ENCODE measurements at regions not wholly inside any gene's neighbourhood (a gene's known extent, or its start where the extent isn't known, plus 50 kb on each side); places are given as distances from the start of the nearest gene placed in this dataset.

DNA sequence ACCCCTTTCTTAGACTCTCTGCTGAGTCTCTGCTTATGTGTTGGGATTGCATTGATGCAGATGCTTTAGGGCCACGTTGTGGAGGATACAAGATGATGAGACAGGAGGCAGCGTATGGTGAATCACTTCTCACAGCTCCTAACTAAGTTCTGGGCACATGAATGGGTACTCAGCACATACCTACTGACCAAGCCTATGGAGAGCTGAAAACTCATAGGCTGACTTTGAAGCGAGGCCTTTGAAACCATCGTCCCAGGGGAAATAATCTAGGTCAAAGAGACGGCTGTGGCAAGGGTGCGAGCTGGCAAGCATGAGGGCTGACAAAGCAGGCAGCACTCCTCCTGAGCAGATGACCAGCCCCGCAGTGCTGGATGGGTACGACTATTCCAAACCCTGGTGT, 180.2 kb upstream of the TNP1 start:
- no peak for TF ChIP-seq EZH2phosphoT487 (conservative IDR thresholded peaks at IDR 0.05; ENCODE audit: low read length)
- TF ChIP-seq, protein P1, sequence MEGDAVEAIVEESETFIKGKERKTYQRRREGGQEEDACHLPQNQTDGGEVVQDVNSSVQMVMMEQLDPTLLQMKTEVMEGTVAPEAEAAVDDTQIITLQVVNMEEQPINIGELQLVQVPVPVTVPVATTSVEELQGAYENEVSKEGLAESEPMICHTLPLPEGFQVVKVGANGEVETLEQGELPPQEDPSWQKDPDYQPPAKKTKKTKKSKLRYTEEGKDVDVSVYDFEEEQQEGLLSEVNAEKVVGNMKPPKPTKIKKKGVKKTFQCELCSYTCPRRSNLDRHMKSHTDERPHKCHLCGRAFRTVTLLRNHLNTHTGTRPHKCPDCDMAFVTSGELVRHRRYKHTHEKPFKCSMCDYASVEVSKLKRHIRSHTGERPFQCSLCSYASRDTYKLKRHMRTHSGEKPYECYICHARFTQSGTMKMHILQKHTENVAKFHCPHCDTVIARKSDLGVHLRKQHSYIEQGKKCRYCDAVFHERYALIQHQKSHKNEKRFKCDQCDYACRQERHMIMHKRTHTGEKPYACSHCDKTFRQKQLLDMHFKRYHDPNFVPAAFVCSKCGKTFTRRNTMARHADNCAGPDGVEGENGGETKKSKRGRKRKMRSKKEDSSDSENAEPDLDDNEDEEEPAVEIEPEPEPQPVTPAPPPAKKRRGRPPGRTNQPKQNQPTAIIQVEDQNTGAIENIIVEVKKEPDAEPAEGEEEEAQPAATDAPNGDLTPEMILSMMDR (IDR thresholded peaks at IDR 0.05; ENCODE audit: insufficient read depth, low read length, poor library complexity, severe bottlenecking): no peak

All from SU-DHL-6 (cell line).